AG04450 (cell line): ENCODE measurements at regions not wholly inside any gene's neighbourhood (a gene's known extent, or its start where the extent isn't known, plus 50 kb on each side); places are given as distances from the start of the nearest gene placed in this dataset.

Source experiments
- CTCF ChIA-PET: fragments of 300-600, 350-600 bp; formaldehyde crosslinking; extraction: SDS; loops from one replicate; lab custom pipeline; 2022; ENCODE audit warnings: antibody characterized with exemption, inconsistent platforms; lab: Charles Lee
- POLR2A ChIA-PET: fragments of 350-600 bp; formaldehyde crosslinking; extraction: SDS; loops from one replicate; lab custom pipeline; 2021; ENCODE audit warnings: antibody characterized with exemption, inconsistent platforms; lab: Yijun Ruan, JAX
- DNase-seq: peaks from one replicate; pipeline ENCODE4 v3.0.0-alpha.2; 2011; ENCODE audit warnings: low read depth, low spot score
- H3K27ac ChIP-seq: one replicate; pipeline ENCODE4 v1.5.1; 2012; ENCODE audit warnings: low read depth, low read length, control low read depth
- H3K27me3 ChIP-seq: one replicate; pipeline ENCODE4 v1.6.0; 2012; ENCODE audit warnings: low read length; ENCODE audit not compliant: control insufficient read depth, insufficient read depth
- H3K4me3 ChIP-seq: 2 replicates; pipeline ENCODE4 v1.5.1; 2011; ENCODE audit warnings: mild to moderate bottlenecking, low read depth, low read length, control low read depth
- H3K9me3 ChIP-seq: 2 replicates; pipeline ENCODE4 v1.5.1; 2012; ENCODE audit warnings: low read length; ENCODE audit not compliant: control insufficient read depth, insufficient read depth
- TF ChIP-seq, protein P1 (sequence below): IDR thresholded peaks from 2 replicates; pipeline ENCODE4 v1.5.1; 2011; ENCODE audit warnings: low read depth, low read length, control low read depth, inconsistent platforms

GRCh38 chr10:65204999-65205398 is 1683.8 kb downstream of the REEP3 start:
- POLR2A ChIA-PET = no interaction called here
- no peak overlapping the region for H3K4me3 ChIP-seq
- H3K27me3 ChIP-seq = no peaks in the 10 kb centered on the region
- no peaks in the 10 kb centered on the region for H3K9me3 ChIP-seq
- CTCF ChIA-PET = no interaction called here
- TF ChIP-seq, protein P1, sequence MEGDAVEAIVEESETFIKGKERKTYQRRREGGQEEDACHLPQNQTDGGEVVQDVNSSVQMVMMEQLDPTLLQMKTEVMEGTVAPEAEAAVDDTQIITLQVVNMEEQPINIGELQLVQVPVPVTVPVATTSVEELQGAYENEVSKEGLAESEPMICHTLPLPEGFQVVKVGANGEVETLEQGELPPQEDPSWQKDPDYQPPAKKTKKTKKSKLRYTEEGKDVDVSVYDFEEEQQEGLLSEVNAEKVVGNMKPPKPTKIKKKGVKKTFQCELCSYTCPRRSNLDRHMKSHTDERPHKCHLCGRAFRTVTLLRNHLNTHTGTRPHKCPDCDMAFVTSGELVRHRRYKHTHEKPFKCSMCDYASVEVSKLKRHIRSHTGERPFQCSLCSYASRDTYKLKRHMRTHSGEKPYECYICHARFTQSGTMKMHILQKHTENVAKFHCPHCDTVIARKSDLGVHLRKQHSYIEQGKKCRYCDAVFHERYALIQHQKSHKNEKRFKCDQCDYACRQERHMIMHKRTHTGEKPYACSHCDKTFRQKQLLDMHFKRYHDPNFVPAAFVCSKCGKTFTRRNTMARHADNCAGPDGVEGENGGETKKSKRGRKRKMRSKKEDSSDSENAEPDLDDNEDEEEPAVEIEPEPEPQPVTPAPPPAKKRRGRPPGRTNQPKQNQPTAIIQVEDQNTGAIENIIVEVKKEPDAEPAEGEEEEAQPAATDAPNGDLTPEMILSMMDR = no peak
- DNase-seq = no peak
- H3K27ac ChIP-seq = no peak overlapping the region

GRCh38 chr10:65213170-65213569 is 1692.0 kb downstream of the REEP3 start:
- TF ChIP-seq, protein P1 = no peak
- no peak for DNase-seq
- H3K27me3 ChIP-seq = no peaks in the 10 kb centered on the region
- ChIA-PET POLR2A (no interaction called here), CTCF (no interaction called here)
- no peak overlapping the region for H3K4me3 ChIP-seq
- no peak overlapping the region for H3K27ac ChIP-seq
- no peaks in the 10 kb centered on the region for H3K9me3 ChIP-seq

DNA sequence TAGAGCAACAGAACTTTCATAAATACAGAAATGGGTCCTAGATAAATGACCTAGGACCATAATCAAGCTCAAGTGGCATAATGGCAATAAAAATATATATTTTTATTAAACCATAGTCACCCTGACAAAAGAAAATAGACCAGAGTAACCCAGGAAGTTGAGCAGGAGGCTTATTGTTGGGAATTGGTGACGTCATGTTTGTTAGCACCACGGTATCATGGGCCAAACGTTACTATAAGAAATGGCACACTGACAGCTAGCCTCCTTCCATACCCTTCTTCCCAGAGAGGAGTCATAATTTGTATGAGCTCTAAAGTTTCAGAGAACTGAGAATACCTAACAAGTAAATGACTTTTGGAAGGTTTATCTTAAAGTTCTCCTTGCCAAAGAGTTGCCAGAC is 1698.2 kb downstream of the REEP3 start:
- no peaks in the 10 kb centered on the region for H3K27me3 ChIP-seq
- H3K4me3 ChIP-seq = no peak overlapping the region
- ChIA-PET CTCF (no interaction called here), POLR2A (no interaction called here)
- DNase-seq = no peak
- no peaks in the 10 kb centered on the region for H3K9me3 ChIP-seq
- no peak overlapping the region for H3K27ac ChIP-seq
- TF ChIP-seq, protein P1 = no peak

DNA sequence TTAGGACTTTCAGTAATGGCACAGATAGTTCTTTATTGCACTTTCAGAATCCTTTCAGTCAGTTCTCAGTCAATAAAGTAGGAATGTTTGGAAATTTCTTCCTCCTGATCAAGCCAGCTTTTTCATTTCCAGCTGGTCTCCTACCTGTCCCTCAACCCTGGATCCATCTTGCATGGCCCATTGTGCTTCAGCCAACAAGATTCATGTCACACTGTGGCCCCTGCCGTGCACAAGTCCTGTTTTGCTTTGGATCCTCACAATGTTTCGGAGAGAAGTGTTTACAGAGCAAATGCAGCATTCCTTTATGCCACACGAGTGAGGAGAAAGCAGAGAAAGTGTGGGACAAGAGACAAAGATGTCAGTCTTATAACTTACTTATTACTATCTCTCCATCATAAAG is 1694.7 kb upstream of the LRRTM3 start:
- H3K9me3 ChIP-seq = no peaks in the 10 kb centered on the region; the same call in 1 of the 2 replicates
- no peaks in the 10 kb centered on the region for H3K27me3 ChIP-seq
- no peak overlapping the region for H3K27ac ChIP-seq
- CTCF ChIA-PET = no interaction called here
- POLR2A ChIA-PET = no interaction called here
- no peak overlapping the region for H3K4me3 ChIP-seq
- DNase-seq = no peak
- TF ChIP-seq, protein P1 = no peak

GRCh38 chr10:65234261-65234660 is 1691.6 kb upstream of the LRRTM3 start:
- no peaks in the 10 kb centered on the region for H3K27me3 ChIP-seq
- TF ChIP-seq, protein P1 = no peak
- H3K9me3 ChIP-seq = no peaks in the 10 kb centered on the region
- H3K4me3 ChIP-seq = no peak overlapping the region
- POLR2A ChIA-PET = no interaction called here
- H3K27ac ChIP-seq = no peak overlapping the region
- DNase-seq = no peak
- CTCF ChIA-PET = no interaction called here
